HG02798 (cell line): ENCODE measurements at regions not wholly inside any gene's neighbourhood (a gene's known extent, or its start where the extent isn't known, plus 50 kb on each side); places are given as distances from the start of the nearest gene placed in this dataset.
A peak's percentile ranks its signal among the peaks of the same experiment; 100 is the strongest.

Experiments
- ATAC-seq: cut with Tn5 transposase; IDR thresholded peaks from one replicate; pipeline ENCODE4 v1.9.1; 2021; ENCODE audit warnings: mild to moderate bottlenecking; ENCODE audit not compliant: unreplicated experiment, poor library complexity

GRCh38 chr2:228283491-228284171, 102.1 kb upstream of the SPHKAP start:
- ATAC-seq, result peak; percentile 79

- no peak for ATAC-seq
These were observed 100.9 kb upstream of the SPHKAP start for GRCh38 chr2:228282376-228282775.

GRCh38 chr2:228273159-228273558, 91.7 kb upstream of the SPHKAP start:
- ATAC-seq, result no peak

- ATAC-seq, result no peak
These were observed 87.9 kb upstream of the SPHKAP start for GRCh38 chr2:228269351-228269750.

GRCh38 chr2:228268756-228269155, 87.3 kb upstream of the SPHKAP start:
- no peak for ATAC-seq

- no peak for ATAC-seq
These were observed 86.8 kb upstream of the SPHKAP start for GRCh38 chr2:228268301-228268700.

- no peak for ATAC-seq
These were observed 81.7 kb upstream of the SPHKAP start for GRCh38 chr2:228263156-228263555.

- ATAC-seq, result no peak
These were observed 80.1 kb upstream of the SPHKAP start for GRCh38 chr2:228261546-228261945.

GRCh38 chr2:228257379-228257778, 75.9 kb upstream of the SPHKAP start:
- no peak for ATAC-seq

GRCh38 chr2:228253752-228254151, 72.3 kb upstream of the SPHKAP start:
- ATAC-seq, result no peak

GRCh38 chr2:228247335-228247734, 65.8 kb upstream of the SPHKAP start:
- ATAC-seq, result no peak

- no peak for ATAC-seq
These were observed 64.1 kb upstream of the SPHKAP start for GRCh38 chr2:228245601-228246000.

- no peak for ATAC-seq
These were observed 61.1 kb upstream of the SPHKAP start for GRCh38 chr2:228242591-228242990.

GRCh38 chr2:228239907-228240561, 58.5 kb upstream of the SPHKAP start:
- no peak for ATAC-seq

GRCh38 chr2:228239207-228239906, 57.9 kb upstream of the SPHKAP start:
- ATAC-seq, result no peak
